Medulla oblongata (tissue), 1 donor: ENCODE measurements at regions not wholly inside any gene's neighbourhood (a gene's known extent, or its start where the extent isn't known, plus 50 kb on each side); places are given as distances from the start of the nearest gene placed in this dataset.
A peak's percentile ranks its signal among the peaks of the same experiment; 100 is the strongest.
"Not testable (repeated sequence)": the region's sequence is repeated elsewhere in the genome, so short reads cannot be mapped to it uniquely, and the experiment has no call there.

Source experiments
- DNase-seq: peaks from one replicate; pipeline ENCODE4 v3.0.0-alpha.2; 2015; ENCODE audit errors: extremely low spot score

DNA sequence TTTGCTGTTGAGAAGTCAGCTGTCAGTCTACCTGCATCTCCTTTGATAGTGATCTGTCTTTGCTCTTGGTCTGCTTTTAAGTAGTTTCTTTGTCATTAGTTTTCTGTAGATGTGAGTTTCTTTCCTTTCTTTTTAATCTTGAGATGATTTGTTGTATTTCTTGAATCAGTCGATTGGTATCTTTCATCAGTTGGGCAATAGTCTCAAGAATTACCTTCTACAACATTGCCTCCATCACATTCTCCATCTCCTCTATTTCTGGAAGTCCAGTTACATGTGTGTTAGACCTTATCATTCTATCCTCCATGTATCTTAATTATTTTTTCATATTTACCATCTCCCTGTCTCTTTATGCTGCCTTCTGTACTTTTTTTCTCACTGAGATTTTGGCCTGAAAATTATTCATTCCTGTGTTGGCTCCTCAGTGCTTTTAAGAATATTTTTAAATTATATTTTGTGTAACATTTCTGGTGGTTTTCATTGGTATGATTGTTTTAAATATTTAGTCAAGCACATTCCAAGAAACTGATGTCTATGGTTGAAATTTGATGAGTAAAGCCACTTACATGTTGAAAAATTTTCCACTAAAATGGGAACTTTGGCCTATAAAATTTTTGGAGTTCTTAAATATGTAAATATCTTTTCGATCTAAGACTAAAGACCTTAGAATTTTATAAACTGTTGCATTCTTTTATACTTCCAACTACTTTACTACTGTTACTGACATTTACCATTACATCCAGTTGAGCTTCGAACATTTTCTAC lies 239.5 kb upstream of the MGAT5 start:
- no peak for DNase-seq

DNA sequence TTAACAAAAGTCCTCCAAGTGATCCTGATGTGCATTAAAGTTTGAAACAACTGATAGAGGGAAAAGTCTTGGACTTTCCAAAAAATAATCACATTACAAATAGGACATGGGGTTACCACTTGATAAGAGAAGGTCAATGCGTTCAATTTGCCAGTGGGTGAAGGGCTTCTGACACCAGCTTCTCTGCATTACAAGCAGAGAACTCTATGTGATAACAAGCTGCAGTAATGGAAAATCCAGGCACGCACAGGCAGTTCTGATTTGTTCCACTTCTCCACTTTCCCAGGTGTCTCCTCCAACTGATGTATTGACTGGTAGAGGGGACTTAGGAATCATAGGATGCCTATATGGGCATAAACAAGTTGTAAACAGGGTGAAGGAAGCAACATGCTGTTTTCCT lies 234.0 kb upstream of the MGAT5 start:
- DNase-seq: no peak

DNA sequence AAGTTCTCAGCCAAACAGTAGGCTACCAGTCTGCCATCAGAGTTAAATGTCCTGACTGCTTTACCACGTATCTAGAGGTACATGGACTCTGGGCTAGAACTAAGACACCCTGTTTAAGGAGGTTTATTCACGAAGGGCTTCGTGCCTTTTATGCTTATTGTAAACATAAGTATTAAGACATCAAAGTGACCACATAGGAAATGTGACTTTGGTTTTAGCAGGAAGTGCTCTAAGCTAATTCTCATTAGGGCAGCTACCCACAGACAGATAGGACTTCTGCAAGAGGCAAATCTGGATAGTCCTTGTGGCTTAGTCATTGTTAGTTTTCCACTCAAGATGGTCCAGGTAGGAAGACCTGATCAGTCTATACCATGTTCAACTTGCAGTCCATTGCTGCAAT lies 233.3 kb upstream of the MGAT5 start:
- DNase-seq: no peak

DNA sequence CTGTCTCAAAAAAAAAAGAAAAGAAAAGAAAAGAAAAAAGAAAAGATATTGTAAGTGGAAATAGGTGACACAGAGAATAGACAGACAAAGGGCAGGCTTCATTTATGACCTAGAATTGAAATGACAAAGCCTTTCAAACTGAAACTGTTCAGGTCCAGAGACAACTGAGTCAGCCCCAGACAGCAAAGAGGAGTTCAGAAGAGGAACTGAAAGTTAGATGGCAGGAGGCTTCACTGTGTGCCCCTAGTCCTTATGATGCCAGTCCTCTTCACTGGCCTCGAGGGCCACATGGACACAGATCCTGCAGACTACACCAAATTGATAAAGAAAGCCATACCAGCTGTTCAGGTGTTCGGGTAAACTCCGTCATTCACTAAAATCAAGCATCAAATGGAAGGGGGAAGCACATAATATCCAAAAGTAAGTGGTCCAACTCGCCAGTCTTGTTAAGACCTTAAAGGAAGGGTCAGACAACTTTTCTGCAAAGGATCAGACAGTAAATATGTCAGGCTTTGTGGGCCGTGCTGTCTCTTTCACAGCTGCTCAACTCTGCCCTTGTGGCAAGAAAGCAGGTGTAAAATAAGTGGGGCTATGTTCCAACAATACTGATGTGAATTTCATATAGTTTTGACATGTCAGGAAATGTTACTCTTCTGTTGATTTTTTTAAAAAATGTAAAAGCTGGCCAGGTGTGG lies 231.9 kb upstream of the MGAT5 start:
- DNase-seq: no peak

DNA sequence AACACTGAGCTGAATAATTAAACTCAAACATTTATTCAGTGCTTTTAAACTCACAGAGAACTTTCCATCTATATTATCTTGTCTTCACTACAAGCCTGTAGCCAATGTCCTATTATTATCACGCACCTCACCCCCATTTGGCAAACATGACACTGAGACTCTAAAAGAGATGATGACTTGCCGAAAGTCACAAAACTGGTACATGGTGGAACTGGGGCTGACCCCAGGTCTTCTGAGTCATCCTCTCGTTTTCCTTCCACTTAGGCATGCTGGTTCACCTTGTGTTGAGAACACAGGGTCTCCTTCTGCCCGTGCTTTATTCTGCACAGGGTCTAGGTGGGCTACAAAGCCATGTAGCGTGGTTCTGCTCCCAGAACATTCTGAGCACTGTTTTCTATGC lies 230.0 kb upstream of the MGAT5 start:
- DNase-seq: no peak

DNA sequence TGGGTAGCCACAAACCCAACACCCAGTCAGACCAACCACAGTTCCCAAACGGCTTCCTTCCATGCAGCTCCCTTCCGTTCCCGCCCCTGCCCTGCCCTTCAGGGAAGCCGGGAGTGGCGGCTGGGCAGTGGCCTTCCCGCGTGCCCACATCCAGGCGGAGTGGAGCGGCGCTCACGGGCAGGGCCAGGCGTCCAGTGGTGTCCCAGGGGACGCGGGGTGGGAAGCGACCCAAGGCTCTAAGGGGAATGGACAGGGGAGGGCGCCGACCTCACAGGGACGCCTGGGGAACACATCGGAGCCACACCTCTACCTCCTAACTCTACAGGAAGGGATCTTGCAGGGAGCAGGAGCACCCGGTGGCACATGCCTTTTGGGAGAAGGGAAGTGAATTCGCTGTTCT lies 225.9 kb upstream of the MGAT5 start:
- DNase-seq: no peak

- DNase-seq: no peak
Observed at GRCh38 chr2:134029418-134029817, 224.5 kb upstream of the MGAT5 start.

GRCh38 chr2:134031539-134031938 lies 222.3 kb upstream of the MGAT5 start:
- DNase-seq: no peak

DNA sequence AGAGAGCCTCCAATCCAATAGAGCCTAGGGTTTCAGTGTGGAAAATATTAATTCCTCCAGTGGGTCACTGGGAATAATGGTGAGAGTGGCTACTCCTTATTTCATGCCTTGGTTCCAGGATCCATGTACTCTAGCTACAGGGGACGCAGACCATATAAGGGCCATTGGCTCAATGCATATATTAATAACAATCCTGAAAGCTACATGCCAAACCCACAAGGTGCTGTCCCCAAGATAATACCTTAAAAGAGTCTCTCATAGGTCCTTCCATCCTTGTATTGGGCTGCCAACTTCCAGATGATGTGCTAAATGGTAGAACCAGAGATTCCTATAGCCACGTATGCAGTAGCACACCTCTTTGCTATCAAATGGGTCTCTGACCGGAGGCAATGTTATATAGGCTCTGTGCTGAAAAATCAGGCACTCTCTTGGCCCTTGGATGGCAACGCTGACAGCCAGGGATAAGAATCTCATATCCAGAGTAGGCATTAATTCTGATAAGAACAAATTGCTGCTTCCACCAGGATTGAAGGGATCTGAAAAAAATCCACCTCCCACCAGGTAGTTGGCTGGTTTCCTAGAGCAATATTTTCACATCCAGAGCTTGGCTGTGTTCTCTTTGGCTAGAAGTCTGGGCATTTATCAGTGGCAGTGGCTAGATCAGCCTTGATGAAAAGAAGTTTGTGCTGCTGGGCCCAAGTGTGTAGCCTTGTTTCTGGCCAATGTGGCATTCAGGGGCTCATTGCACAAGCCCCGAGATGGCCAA lies 218.1 kb upstream of the MGAT5 start:
- no peak for DNase-seq

DNA sequence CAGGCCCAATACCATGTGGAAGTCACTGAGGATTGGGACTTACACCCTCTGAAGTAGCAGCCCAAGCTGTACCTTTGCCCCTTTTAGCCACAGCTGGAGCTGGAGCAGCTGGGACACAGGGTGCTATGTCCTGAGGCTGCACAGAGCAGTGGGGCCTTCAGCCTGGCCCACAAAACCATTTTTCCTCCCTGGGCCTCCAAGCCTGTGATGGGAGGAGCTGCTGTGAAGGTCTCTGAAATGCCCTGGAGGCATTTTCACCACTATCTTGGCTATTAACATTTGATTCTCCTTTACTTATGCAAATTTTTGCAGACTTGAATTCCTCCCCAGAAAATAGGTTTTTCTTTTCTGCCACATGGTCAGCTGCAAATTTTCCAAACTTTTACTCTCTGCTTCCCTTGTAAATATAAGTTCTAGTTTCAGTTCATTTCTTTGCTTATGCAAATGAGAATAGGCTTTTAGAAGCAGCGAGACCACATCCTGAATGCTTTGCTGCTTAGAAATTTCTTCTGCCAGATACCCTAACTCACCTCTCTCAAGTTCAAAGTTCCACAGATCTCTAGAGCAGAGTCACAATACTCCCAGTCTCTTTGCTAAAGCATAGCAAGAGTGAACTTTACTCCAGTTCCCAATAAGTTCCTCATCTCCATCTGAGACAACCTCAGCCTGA lies 213.8 kb upstream of the MGAT5 start:
- DNase-seq: no peak

GRCh38 chr2:134040626-134041172 lies 213.2 kb upstream of the MGAT5 start:
- DNase-seq: not testable (repeated sequence)

DNA sequence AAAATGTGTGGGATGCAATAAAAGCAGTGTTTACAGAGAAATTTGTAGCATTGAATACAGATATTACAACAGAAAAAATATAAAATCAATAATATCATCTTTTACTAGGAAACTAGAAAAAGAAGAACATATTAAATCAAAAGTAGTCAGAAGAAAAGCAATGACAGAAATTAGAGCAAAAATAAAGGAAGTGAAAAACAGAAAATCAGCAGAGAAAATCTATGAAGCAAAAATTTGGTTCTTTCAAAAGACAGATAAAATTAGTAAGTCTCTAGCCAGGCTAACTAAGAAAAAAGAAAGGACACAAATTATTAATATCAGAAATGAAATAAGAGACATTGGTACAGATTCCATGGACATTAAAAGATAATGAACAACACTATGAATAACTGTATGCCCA lies 212.0 kb upstream of the MGAT5 start:
- DNase-seq: no peak

DNA sequence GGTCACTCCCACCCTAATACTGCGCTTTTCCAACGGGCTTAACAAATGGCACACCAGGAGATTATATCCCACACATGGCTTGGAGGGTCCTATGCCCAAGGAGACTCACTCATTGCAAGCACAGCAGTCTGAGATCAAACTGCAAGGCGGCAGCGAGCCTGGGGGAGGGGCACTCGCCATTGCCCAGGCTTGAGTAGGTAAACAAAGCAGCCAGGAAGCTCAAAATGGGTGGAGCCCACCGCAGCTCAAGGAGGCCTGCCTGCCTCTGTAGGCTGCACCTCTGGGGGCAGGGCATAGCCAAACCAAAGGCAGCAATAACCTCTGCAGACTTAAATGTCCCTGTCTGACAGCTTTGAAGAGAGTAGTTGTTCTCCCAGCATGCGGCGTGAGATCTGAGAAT lies 210.8 kb upstream of the MGAT5 start:
- not testable (repeated sequence) for DNase-seq

GRCh38 chr2:134052173-134052572 lies 201.7 kb upstream of the MGAT5 start:
- no peak for DNase-seq

DNA sequence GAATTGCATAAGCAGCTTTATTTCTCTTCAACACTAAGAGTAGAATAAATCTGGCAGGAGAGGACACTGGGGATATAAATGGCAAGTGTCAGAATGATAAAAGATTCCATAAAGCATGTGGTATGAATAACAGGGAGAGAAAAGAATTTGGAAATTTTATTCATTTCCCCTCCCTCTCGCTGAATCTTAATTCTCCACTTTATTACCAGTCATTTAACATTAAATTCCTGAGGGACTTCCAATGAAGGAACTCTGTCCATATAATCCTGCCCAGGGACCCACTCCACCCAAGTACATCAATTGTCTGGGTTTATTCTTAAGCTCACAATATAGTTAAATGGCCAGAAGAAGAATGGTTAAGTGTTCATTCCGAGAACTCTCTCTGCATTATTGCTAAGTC lies 197.7 kb upstream of the MGAT5 start:
- no peak for DNase-seq

DNA sequence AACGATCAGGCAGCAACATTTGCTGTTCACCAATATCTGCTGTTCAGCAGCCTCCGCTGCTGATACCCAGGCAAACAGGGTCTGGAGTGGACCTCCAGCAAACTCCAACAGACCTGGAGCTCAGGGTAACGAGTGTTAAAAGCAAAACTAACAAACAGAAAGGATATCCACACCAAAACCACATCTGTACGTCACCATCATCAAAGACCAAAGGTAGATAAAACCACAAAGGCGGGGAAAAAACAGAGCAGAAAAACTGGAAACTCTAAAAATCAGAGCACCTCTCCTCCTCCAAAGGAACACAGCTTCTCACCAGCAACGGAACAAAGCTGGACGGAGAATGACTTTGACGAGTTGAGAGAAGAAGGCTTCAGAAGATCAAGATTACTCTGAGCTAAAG lies 192.8 kb upstream of the MGAT5 start:
- DNase-seq: not testable (repeated sequence)

GRCh38 chr2:134062235-134062634 lies 191.6 kb upstream of the MGAT5 start:
- not testable (repeated sequence) for DNase-seq

DNA sequence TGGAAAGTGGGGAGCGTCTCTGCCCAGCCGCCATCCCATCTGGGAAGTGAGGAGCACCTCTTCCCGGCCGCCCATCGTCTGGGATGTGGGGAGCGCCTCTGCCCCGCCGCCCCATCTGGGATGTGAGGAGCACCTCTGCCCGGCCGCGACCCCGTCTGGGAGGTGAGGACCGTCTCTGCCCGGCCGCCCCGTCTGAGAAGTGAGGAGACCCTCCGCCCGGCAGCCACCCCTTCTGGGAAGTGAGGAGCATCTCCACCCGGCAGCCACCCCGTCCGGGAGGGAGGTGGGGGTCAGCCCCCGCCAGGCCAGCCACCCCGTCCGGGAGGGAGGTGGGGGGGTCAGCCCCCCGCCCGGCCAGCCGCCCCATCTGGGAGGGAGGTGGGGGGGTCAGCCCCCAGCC lies 190.0 kb upstream of the MGAT5 start:
- DNase-seq: not testable (repeated sequence)

GRCh38 chr2:134070281-134070741 lies 183.6 kb upstream of the MGAT5 start:
- DNase-seq: no peak

- DNase-seq: no peak
Observed at GRCh38 chr2:134072341-134072740, 181.5 kb upstream of the MGAT5 start.

GRCh38 chr2:134073023-134073422 lies 180.8 kb upstream of the MGAT5 start:
- peak; percentile 41 for DNase-seq

DNA sequence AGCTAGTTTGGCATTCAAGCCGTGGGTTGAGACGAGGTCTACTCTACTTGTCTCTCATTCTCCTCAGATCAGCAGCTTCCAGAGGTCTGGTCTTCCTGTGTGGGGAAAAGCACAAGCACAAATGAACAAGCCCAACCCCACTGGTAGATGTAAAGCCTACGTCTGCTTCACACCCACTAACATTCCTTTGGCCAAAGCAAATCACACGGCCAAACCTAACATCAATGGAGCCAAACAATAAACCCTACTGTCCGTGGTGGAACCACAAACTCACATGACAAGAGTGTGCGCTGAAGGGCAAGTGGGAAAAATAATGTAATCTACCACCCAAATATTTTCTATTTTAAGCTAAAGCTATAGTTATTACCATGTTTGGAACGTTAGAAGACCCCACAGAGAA lies 179.3 kb upstream of the MGAT5 start:
- no peak for DNase-seq
